Mucosa of descending colon (tissue), 3 donors: ENCODE measurements at regions not wholly inside any gene's neighbourhood (a gene's known extent, or its start where the extent isn't known, plus 50 kb on each side); places are given as distances from the start of the nearest gene placed in this dataset.

Experiments
- ATAC-seq: fragments of 200-7000 bp; cut with Tn5 transposase; one replicate; pipeline ENCODE4 v1.9.1; 2020; ENCODE audit warnings: mild to moderate bottlenecking, moderate library complexity
- DNase-seq, 3 donors: peaks; one replicate each; pipeline ENCODE4 v3.0.0-alpha.2; 2020
- H3K36me3 ChIP-seq: fragments of 200-600 bp; one replicate; pipeline ENCODE4 v1.8.0; 2021; ENCODE audit warnings: low read depth, mild to moderate bottlenecking
- H3K4me1 ChIP-seq: fragments of 200-600 bp; one replicate; pipeline ENCODE4 v1.8.0; 2021; ENCODE audit warnings: low read depth, mild to moderate bottlenecking
- H3K4me3 ChIP-seq: fragments of 200-600 bp; one replicate; pipeline ENCODE4 v1.8.0; 2021; ENCODE audit warnings: mild to moderate bottlenecking
- H3K9me3 ChIP-seq: fragments of 200-600 bp; one replicate; pipeline ENCODE4 v1.8.0; 2021; ENCODE audit warnings: mild to moderate bottlenecking
- CTCF ChIP-seq: fragments of 200-600 bp; IDR thresholded peaks from one replicate; pipeline ENCODE4 v1.8.0; 2022; ENCODE audit warnings: antibody characterized with exemption, mild to moderate bottlenecking
- intact Hi-C, 2 donors: fragments of 100-400 bp; cut with DNase I in 1 of 2; cut with micrococcal nuclease in 1 of 2; formaldehyde crosslinking; loops; one replicate each; pipeline versions ENCODE4 v1.11.0 to v1.11.1; 2022; cut with DNase I, micrococcal nuclease
- donor health status: DM: no; HTN: no; CAD: no; lungs with moderate emphysema.
- donor health status: DM: no; HTN: no; CAD: no.
- donor health status: DM: no; HTN: yes; CAD: no.

DNA sequence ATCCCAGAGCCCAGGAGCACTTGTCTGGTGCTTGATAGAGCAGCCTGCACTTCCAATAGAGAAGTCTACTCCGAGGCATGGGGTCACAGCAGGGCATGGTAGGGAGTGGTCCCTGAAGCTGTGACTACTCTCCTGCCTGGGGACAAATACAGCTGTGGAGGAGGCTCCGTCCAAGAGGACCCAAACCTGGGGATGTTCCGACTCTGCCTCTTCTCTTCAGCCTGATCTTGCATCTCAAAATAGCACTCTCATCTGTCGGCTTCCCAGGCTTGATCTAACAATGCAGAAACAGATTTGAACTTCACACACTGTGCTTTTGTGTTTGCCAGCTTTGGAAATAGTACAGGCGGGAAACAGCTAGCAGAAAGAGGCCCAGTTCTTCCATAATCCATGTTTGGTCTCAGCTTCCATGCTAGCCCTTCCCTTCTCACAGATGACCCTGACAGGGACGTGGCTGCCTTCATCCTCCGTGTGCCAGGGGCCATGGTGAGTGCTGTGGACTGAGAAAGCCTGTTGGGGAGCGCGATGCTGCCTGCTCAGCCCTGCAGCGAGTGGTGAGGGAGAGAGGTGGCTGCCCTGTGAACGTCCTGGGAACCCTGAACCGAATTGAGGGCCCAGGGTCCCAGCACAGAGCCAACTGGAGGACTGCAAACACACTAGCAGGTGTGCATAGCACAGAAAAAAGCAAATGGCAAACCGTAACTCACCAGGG lies 150.3 kb upstream of the GPR12 start:
- intact Hi-C loops, result no loop called here

GRCh38 chr13:26909477-26909876 lies 148.9 kb upstream of the GPR12 start:
- no peak for TF ChIP-seq CTCF

More for the DNA sequence above, 150.3 kb upstream of the GPR12 start:
- ATAC-seq (no peak), DNase-seq (no peak)
- H3K9me3 ChIP-seq, result no peaks in the 10 kb centered on the region
- no peak overlapping the region for H3K4me3 ChIP-seq
- TF ChIP-seq CTCF, result no peak
- no peaks in the 10 kb centered on the region for H3K4me1 ChIP-seq
- H3K36me3 ChIP-seq, result no peaks in the 10 kb centered on the region

DNA sequence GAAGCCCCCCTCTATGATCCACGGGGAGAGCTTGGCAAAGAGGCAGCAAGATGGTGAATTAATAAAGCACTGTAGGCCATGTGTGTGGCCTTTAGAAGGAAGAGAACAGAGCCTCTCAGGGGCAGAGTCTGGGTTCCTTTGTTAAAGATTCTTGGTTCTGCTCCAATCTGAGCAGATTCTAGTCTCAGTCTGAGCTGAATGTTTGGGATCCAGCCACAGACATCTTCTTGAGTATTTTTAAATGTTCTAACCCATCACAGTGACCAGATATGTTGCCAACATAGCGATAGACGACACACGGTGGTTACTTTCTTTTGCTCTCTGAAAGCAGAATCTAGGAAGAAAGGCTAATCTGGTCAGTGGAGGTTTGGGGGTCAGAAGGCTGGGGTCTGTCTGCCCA lies 147.5 kb upstream of the GPR12 start:
- H3K4me1 ChIP-seq, result no peaks in the 10 kb centered on the region
- DNase-seq, result no peak
- no peaks in the 10 kb centered on the region for H3K9me3 ChIP-seq
- intact Hi-C loops, result no loop called here
- no peaks in the 10 kb centered on the region for H3K36me3 ChIP-seq
- TF ChIP-seq CTCF, result no peak
- H3K4me3 ChIP-seq, result no peak overlapping the region
- no peak for ATAC-seq

More at GRCh38 chr13:26909477-26909876, 148.9 kb upstream of the GPR12 start:
- intact Hi-C loops, result no loop called here
- Histone ChIP-seq H3K4me1 (no peaks in the 10 kb centered on the region), H3K36me3 (no peaks in the 10 kb centered on the region), H3K4me3 (no peak overlapping the region), H3K9me3 (no peaks in the 10 kb centered on the region)
- ATAC-seq (no peak), DNase-seq (no peak)

DNA sequence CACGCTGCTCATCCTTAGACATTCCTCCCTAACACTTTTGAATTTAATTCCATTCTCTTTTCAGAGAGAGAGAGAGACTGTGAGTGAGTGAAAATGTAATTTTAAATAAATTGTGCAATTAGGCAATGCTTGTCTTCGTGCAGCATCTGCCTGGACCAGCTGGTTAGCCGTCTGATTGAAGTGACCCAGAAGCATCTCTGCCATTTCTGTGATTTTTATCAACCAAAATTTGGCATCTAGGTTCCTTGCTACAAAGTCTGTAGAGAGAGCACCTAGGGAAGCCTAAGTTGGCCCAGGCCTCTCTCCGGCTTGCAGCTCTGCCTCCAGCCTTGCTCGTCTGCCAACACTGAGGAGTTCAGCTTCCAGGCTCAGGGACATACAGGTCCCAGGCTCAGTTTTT lies 138.6 kb upstream of the GPR12 start:
- Histone ChIP-seq H3K9me3 (no peaks in the 10 kb centered on the region), H3K36me3 (no peaks in the 10 kb centered on the region), H3K4me3 (no peak overlapping the region), H3K4me1 (no peaks in the 10 kb centered on the region)
- no peak for ATAC-seq
- no peak for DNase-seq
- TF ChIP-seq CTCF, result no peak
- intact Hi-C loops, result no loop called here

DNA sequence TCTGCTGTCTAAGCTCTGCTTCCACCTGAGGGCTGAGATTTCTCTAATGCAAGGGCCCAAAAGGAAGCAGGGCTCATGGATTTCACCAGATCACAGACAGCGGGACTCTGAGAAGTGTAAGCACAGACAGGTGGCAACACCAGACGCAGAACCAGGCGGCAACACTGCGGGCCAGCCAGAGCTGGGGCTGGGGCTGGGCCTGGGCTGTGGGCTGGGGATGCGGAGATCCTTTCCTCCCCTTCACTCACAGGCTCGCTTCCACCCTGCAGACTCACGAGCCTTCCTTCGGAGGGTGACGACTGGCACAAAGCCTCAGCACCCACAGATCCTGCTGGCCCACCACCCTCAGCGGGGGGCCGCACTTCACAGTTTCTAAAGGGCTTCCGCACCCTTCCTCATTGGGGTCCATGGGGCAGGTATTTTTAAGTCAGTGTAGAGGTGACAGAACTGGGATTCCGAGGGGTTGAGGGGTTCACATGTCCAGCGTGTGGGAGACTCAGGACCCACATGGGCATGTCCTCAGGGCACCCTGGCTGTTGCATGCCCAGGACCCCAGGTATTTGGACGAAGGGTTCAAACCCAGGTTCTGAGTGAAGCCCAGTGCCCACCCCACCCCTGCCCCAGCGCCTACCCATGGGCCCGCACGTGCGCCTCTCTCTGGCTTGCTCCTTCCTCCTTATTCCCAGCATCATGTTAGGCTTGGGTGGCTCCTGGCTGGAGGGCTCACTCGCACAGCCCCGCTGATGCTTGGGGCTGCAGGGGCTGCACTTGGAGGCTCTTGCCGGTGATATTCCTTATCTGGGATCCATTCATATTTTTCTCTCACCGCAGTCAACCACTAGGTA lies 137.3 kb upstream of the GPR12 start:
- no peaks in the 10 kb centered on the region for H3K36me3 ChIP-seq

More for the DNA sequence above, 137.3 kb upstream of the GPR12 start:
- no peak for TF ChIP-seq CTCF
- Histone ChIP-seq H3K4me1 (no peaks in the 10 kb centered on the region), H3K9me3 (no peaks in the 10 kb centered on the region), H3K4me3 (no peak overlapping the region)
- intact Hi-C loops, result no loop called here
- no peak for DNase-seq
- ATAC-seq, result no peak
